ELF-1 (cell line): ENCODE measurements at regions not wholly inside any gene's neighbourhood (a gene's known extent, or its start where the extent isn't known, plus 50 kb on each side); places are given as distances from the start of the nearest gene placed in this dataset.

Source experiments
- DNase-seq: peaks from one replicate; pipeline ENCODE4 v3.0.0-alpha.2; 2016; ENCODE audit warnings: low read depth, low spot score

DNA sequence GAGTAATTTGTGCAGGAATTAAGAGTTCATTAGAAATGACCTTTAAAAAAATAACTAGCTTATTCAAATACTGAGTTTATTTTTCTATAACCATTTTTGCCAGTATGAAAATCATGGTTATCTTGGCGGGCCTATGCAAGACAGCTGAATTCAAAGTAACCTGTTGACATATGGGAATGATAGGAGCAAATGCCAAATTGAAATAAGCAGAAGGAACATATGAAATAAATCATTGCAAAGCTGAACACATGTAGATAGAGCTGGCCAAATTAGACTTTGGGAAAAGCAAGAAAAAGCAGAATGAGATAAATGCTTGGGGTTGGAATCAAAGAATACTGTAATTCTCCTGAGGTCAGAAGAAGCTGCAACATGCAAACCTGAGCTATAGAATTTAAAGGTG, 372.5 kb downstream of the ADAMTS20 start:
- DNase-seq = no peak

DNA sequence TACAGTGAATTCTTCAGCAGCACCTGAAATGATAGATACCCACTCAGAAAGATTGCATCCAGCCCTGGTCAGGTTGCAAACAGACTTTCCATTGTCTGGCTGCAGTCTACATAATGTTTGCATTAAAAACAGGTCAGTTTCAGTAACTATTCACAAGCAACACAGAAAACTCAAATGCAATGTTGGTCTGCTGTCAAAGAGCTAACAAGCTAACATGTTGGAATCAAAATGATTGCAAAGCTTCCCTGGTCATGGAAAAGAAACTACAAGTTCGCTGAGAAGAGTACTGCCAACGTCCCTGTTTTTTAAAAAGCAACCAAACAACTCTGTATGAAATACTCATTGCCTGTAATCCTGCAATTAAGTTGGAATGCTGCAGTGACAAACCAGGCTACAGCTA, 374.7 kb downstream of the ADAMTS20 start:
- DNase-seq = no peak

GRCh38 chr12:43169115-43169681, 382.8 kb downstream of the ADAMTS20 start:
- no peak for DNase-seq

DNA sequence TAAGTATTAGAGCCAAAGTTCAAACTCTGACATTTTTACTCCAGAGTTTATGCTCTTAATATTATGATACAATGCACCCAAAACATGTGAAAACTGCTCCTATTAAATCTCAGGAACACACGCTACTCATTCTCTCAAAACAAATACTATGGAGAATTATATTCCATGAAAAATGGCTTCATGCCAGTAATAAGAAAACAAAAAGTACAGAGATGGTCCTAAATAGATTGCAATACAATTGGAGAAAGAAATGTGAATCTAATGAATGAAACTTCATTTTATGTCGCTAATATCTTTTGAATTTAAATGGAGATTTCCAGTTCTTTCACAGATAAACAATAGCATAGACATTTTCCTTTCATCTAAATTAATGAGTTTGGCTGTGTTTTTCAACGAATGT, 384.3 kb downstream of the ADAMTS20 start:
- no peak for DNase-seq

DNA sequence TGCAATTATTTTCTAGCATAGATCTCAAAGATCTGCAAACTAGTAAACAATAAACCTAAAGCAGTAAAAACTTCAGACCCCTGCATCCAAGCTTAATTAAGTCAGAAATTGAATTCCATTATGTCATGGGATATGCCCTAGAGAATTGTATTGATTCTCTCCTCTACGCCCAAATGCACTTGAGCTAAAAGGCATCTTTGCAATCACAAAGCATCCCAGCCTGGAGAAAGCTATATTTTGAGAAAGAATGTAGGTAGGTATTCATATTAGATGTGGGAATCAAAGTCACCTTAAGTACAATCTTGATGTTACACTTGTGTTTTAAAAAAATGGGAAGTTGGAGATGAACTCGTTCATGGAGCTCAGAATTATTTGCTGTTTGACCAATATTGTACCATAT, 386.7 kb downstream of the ADAMTS20 start:
- no peak for DNase-seq

DNA sequence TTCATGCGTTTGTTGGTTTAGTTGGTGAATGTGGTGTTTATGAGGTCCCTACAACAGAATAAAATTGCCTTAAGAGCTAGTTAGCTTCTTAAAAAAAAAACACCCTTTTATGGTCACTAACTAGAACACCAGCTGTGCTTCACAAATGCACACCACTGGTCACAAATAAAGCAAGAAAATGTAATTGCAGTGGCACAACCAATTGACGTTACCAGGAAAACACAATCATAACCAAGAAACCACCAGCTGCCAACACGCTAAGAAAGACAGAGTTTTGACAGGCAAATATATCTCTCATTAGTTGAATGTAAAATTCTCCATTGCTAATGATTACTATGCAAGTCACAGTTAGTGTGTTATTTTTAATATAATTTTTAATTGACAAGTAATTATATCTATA, 389.9 kb downstream of the ADAMTS20 start:
- DNase-seq = no peak

DNA sequence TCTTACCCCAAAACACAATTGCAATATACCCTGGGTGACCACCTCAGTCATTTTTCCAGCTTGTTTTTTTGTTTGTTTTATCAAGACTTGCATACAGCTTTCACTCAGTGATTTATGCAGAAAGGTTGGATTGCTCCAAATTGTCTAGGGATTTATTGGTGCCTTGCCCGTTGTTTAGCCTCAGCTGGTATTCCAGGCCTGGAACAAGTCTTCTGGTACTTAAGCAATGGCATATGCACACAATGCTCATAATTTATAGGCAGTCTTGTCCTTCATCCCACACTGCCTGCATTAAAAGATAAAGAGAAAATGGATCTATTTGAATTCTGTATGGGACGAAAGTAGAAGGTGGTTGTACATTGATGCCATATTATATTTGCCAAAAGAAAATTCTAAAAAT, 392.5 kb downstream of the ADAMTS20 start:
- DNase-seq = no peak

DNA sequence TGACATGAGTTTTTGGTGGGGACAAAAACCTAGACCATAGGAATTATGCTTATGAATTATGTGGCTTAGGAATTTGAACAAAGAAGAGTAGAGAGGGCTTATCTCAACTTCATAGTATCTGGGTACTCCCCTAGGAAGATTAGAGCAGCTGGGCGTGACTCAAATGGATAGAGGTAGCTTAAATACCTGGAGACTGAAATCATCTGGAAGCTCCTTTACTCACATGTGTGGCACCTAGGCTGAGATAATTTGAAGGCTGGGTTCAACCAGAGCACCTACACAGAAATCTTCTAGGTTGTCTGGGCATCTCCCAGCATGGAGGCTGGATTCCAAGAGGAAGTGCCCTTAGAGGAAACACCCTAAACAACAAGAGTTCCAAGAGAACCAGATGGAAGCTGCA, 393.9 kb downstream of the ADAMTS20 start:
- DNase-seq = no peak

DNA sequence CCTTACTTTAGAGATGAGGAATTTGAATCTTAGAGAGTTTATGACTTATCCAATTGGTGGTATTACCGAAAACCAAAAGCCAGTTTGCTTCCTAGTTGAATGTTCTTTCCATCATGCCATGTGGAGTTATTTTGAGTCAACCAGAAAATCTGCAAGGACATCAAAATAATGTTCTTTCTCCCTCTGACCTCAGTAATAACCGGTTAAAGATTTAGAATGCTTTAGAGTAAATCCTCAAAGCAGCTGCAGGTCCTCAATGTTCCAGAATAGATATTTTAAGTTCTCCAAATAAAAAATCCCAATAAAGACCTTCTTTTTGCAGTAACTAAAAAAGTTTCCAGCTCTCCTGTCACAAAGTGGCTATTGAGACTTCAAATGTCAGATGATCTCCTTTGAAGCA, 396.6 kb downstream of the ADAMTS20 start:
- no peak for DNase-seq

GRCh38 chr12:43154498-43155045, 397.4 kb downstream of the ADAMTS20 start:
- DNase-seq = no peak

DNA sequence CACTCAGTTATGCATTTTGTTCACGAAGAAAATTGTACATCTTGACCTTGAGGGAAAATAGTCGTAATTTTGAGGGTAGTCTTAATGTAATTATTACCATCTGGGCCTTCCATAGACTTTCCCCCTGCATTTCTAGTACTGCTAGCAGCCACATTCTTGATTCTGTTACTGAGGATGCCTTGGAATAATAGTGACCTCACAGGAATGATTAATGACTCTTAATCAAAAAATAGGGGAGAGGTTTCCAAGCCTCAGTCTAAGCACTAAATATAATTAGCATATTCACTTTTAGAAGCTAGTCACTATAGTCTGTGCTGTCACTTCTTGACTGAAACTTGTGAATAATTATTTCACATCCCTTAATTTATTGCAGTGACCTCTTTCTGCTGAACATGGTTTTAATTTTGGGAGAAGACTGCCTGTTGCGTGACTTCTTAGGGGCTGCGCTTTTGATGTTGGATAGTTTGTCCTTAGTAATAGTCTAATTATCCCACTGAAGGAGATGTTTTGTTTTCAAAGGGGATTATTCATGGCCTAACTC, 400.5 kb downstream of the ADAMTS20 start:
- DNase-seq = no peak

DNA sequence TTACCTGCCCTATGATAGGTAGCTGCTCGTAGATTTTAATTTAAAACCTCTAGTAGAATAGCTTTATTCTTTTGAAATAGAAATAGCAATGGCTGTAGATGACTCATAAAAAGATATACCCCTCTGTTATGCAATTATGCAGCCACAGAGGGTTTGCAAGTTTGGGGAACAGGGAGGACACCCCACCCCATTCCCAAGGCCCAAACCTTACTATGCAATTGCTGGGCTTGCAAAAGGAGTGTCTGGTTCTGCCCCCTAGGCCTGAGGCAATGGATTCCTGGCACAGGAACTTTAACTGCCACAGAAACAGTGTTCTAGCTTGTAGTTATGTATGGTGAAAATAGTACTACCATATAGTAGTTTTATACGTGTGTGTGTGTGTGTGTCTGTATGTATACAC, 403.3 kb downstream of the ADAMTS20 start:
- DNase-seq = peak; percentile 17

DNA sequence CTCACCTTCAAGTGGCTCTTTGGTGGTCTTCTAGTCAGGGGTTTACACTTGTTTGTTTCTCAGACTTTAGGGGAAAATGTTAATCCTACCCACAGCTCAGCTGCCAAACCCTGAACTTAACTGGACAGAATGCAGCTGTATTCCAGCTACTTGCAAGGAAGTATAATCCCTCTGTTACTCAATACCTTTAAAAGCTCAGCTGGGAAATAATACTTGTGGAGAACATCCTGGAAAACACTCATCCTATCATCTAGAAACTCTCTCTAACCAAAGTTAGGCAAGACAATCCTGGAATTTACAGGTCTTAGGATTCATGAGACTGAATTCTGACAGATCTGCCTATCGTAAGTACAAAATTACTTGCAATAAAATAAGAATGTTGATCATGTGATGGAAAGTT, 404.1 kb downstream of the ADAMTS20 start:
- no peak for DNase-seq

- DNase-seq = no peak
These were observed 406.5 kb downstream of the ADAMTS20 start for GRCh38 chr12:43145481-43145880.

- no peak for DNase-seq
These were observed 408.7 kb downstream of the ADAMTS20 start for GRCh38 chr12:43143278-43143677.

- no peak for DNase-seq
These were observed 419.7 kb downstream of the ADAMTS20 start for GRCh38 chr12:43132291-43132690.

GRCh38 chr12:43131301-43131700, 420.7 kb downstream of the ADAMTS20 start:
- DNase-seq = peak; percentile 64

DNA sequence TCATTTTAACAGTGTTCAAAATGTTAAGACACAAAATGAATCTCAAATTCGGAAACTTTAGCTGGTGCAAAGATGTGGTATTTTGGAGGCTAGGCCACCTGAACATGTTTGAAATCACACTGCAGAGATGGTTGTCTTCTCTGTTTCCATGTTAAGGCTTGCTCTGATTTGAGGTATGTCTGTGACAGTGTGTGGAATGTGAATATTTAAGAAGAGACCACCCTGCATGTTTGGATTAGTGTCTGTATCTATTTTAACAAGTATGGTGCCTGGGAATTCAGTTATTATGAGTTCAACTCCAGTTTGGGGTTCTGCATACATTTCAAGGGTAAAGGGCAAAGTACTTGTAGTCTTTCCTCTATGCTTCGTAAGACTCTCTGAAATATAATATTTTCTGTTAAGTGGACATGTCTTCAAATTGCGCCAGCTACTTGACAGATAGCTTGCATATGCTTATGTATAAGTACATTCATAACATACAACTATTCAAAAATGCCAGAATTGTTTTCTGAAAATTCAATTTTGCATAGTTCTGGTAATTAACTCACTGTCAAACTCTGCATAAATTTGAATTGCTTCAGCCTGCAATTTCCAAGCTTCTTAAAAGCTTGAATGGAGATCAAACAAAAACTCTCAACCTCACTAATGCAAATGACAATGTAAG, 424.0 kb downstream of the ADAMTS20 start:
- no peak for DNase-seq

GRCh38 chr12:43126652-43127375, 425.2 kb downstream of the ADAMTS20 start:
- DNase-seq = no peak

GRCh38 chr12:43123461-43123860, 428.5 kb downstream of the ADAMTS20 start:
- no peak for DNase-seq

DNA sequence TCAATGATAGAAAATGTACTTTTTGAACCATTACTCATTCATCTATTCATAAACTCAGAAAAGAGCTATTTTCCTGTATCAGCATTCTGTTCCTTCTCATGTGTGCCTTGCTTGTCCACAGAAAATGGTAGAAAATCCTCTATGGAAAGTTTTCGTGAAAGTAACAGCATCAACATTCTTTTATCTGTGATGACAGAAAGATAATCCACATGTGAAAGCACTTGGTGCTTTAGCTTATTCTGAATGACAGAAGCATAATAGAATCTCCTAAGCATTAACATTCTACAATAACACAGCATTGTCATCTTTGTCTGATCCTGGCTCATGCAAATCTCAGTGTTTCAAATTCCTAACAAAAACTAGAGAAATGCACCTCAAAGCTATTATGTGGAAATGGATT, 431.9 kb downstream of the ADAMTS20 start:
- no peak for DNase-seq

- no peak for DNase-seq
These were observed 433.1 kb downstream of the ADAMTS20 start for GRCh38 chr12:43118881-43119280.

- DNase-seq = no peak
These were observed 433.8 kb downstream of the ADAMTS20 start for GRCh38 chr12:43118234-43118633.
